NB4 (cell line): ENCODE measurements at regions not wholly inside any gene's neighbourhood (a gene's known extent, or its start where the extent isn't known, plus 50 kb on each side); places are given as distances from the start of the nearest gene placed in this dataset.

Experiments used
- DNase-seq: peaks from one replicate; pipeline ENCODE4 v3.0.0; 2010; ENCODE audit warnings: low read depth
- H3K4me3 ChIP-seq: one replicate; pipeline ENCODE4 v1.5.1; 2011; ENCODE audit warnings: mild to moderate bottlenecking, low read depth, low read length, moderate library complexity
- CTCF ChIP-seq: IDR thresholded peaks from one replicate; pipeline ENCODE4 v1.5.1; 2012; ENCODE audit warnings: low read depth, low read length
- MAX ChIP-seq: IDR thresholded peaks from 2 replicates; pipeline ENCODE4 v1.6.1; 2011; ENCODE audit warnings: low read depth, low read length
- MYC ChIP-seq: IDR thresholded peaks from 2 replicates; pipeline ENCODE4 v1.6.1; 2011; ENCODE audit warnings: low read depth, low read length
- POLR2A ChIP-seq: IDR thresholded peaks from 2 replicates; pipeline ENCODE4 v1.6.1; 2011; ENCODE audit warnings: mild to moderate bottlenecking; ENCODE audit not compliant: insufficient read length; ENCODE audit errors: extremely low read depth

GRCh38 chr22:23377767-23378166, 197.5 kb downstream of the BCR start:
- DNase-seq: no peak
- no peak overlapping the region for H3K4me3 ChIP-seq
- TF ChIP-seq CTCF: no peak
- TF ChIP-seq MYC: no peak
- no peak for TF ChIP-seq POLR2A
- no peak for TF ChIP-seq MAX

- DNase-seq: peak; percentile 61
- H3K4me3 ChIP-seq: no peak overlapping the region
- TF ChIP-seq POLR2A: no peak
- no peak for TF ChIP-seq MYC
- TF ChIP-seq CTCF: peak; percentile 46
- peak; percentile 73 for TF ChIP-seq MAX
Measured at GRCh38 chr22:23376256-23376655, 195.9 kb downstream of the BCR start.

GRCh38 chr22:23375031-23375827, 194.9 kb downstream of the BCR start:
- H3K4me3 ChIP-seq: no peak overlapping the region
- no peak for DNase-seq
- no peak for TF ChIP-seq MAX
- TF ChIP-seq MYC: no peak
- TF ChIP-seq POLR2A: no peak
- TF ChIP-seq CTCF: no peak

- no peak overlapping the region for H3K4me3 ChIP-seq
- DNase-seq: no peak
- no peak for TF ChIP-seq MYC
- no peak for TF ChIP-seq POLR2A
- TF ChIP-seq CTCF: no peak
- TF ChIP-seq MAX: no peak
Measured at GRCh38 chr22:23373601-23374000, 193.3 kb downstream of the BCR start.

- TF ChIP-seq MYC (no peak), MAX (no peak), POLR2A (no peak), CTCF (no peak)
- H3K4me3 ChIP-seq: no peak overlapping the region
- no peak for DNase-seq
Measured at GRCh38 chr22:23370251-23370650, 189.9 kb downstream of the BCR start.
